Muscle layer of duodenum (tissue), 2 donors: ENCODE measurements at regions not wholly inside any gene's neighbourhood (a gene's known extent, or its start where the extent isn't known, plus 50 kb on each side); places are given as distances from the start of the nearest gene placed in this dataset.

Source experiments
- H3K27ac ChIP-seq: one replicate; pipeline ENCODE4 v1.7.0; 2013; ENCODE audit warnings: mild to moderate bottlenecking, low read length
- H3K27me3 ChIP-seq: one replicate; pipeline ENCODE4 v1.7.0; 2013; ENCODE audit warnings: low read depth, mild to moderate bottlenecking, control low read depth, low read length
- H3K36me3 ChIP-seq, 2 donors: one replicate each; pipeline ENCODE4 v1.7.0; 2013; ENCODE audit warnings: low read length in 2 of 2, control low read depth in 1 of 2, mild to moderate bottlenecking in 1 of 2; ENCODE audit not compliant: insufficient read depth in 2 of 2, control insufficient read depth in 1 of 2
- H3K4me1 ChIP-seq, 2 donors: one replicate each; pipeline ENCODE4 v1.7.0; 2013; ENCODE audit warnings: low read length in 2 of 2, mild to moderate bottlenecking in 2 of 2, control low read depth in 1 of 2, moderate library complexity in 1 of 2; ENCODE audit not compliant: insufficient read depth in 2 of 2, control insufficient read depth in 1 of 2
- H3K4me3 ChIP-seq, 2 donors: one replicate each; pipeline ENCODE4 v1.7.0; 2013; ENCODE audit warnings: low read length in 2 of 2, low read depth in 1 of 2, mild to moderate bottlenecking in 1 of 2
- H3K9me3 ChIP-seq, 2 donors: one replicate each; pipeline ENCODE4 v1.7.0; 2013; ENCODE audit warnings: low read length in 2 of 2, control low read depth in 1 of 2, mild to moderate bottlenecking in 1 of 2; ENCODE audit not compliant: control insufficient read depth in 1 of 2
- donor health status: healthy.

DNA sequence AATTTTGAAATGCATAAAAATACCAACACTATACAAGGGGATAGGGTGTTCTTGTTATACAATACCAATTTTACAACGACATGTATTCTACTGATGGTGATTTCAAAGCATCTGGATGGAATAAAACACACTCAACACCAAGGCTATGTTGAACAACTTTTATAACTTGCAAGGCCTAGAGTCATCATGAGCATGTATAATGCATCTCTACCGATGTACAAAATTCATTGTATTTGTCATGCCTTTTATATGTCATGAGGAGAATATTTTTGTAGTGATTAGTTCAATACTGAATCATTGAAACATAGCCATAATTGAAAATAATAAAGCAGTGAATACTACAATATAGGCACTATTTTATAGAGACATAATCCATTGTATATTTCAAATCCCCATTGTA lies 160.2 kb downstream of the ETV1 start:
- Histone ChIP-seq H3K27me3 (no peaks in the 10 kb centered on the region), H3K9me3 (no peaks in the 10 kb centered on the region), H3K27ac (no peak overlapping the region), H3K36me3 (no peaks in the 10 kb centered on the region), H3K4me1 (peaks cover 0 to 8% of the 10 kb centered on the region in 2 donors), H3K4me3 (no peak overlapping the region)

- Histone ChIP-seq H3K27me3 (no peaks in the 10 kb centered on the region), H3K9me3 (no peaks in the 10 kb centered on the region), H3K27ac (no peak overlapping the region), H3K36me3 (no peaks in the 10 kb centered on the region), H3K4me1 (peaks cover 0 to 8% of the 10 kb centered on the region in 2 donors), H3K4me3 (no peak overlapping the region)
Measured at GRCh38 chr7:13829914-13830900, 159.3 kb downstream of the ETV1 start.

DNA sequence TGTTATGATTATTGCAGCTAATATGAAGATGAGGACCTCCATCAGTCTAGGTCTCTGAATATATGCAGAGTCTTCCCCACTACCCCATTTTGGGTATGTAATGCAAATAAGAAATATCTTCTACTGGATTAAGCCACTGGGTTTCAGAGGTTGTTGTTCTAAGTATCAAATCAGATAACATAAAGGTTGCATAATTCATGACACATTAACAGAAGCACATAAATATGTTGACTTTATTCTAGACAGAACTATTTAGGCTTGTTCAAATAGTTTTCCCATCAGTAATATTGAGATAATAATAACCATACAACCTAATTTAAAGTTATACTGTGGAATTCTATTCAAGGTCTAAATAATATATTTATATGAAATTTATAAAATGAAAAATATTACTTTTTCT lies 157.1 kb downstream of the ETV1 start:
- Histone ChIP-seq H3K27me3 (no peaks in the 10 kb centered on the region), H3K4me1 (peaks cover 0 to 8% of the 10 kb centered on the region in 2 donors), H3K27ac (no peak overlapping the region), H3K4me3 (no peak overlapping the region), H3K9me3 (no peaks in the 10 kb centered on the region), H3K36me3 (no peaks in the 10 kb centered on the region)

DNA sequence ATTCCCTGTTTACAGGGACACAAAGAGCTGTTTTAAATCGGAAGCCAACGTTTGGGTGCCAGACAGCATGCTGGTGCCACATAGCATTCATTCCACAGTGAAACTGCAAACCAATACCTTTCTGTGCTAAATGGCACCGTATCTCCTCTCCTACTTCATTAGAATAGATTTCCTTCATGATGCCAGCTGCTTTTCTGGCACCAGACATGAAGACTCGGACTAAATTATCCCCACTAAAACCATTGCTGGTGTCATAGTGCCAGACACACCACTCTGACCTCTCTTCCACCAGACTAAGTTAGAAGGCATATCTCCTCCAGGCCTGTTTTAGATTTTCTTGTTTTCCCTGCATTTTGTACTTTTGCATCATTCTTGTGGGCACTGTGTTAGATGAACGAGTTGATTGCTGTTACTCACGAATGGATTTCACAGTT lies 155.1 kb downstream of the ETV1 start:
- H3K4me1 ChIP-seq, result peaks cover 0 to 8% of the 10 kb centered on the region in 2 donors
- H3K9me3 ChIP-seq, result no peaks in the 10 kb centered on the region
- H3K27ac ChIP-seq, result no peak overlapping the region
- no peak overlapping the region for H3K4me3 ChIP-seq
- H3K27me3 ChIP-seq, result no peaks in the 10 kb centered on the region
- no peaks in the 10 kb centered on the region for H3K36me3 ChIP-seq

DNA sequence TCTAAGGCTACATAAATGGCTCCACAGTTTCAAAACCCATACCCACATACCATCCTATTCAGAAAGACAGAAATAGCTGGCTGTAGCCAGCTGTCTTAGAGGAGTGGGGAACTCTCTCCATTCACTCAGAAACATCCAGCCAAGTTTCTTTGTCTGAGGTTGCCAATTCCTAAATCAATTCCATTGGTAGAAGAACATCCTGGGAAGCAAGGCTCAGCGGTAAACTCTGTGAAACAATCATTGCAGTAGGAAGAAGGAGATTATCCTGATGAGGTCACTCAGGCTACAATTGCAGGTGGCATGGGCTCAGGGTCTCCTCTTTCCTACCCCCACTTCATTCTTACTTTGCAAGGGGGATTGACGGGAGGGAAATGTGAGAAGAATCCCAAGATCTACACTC lies 154.0 kb downstream of the ETV1 start:
- Histone ChIP-seq H3K36me3 (no peaks in the 10 kb centered on the region), H3K4me3 (no peak overlapping the region), H3K27ac (no peak overlapping the region), H3K4me1 (no peaks in the 10 kb centered on the region), H3K27me3 (no peaks in the 10 kb centered on the region), H3K9me3 (no peaks in the 10 kb centered on the region)

DNA sequence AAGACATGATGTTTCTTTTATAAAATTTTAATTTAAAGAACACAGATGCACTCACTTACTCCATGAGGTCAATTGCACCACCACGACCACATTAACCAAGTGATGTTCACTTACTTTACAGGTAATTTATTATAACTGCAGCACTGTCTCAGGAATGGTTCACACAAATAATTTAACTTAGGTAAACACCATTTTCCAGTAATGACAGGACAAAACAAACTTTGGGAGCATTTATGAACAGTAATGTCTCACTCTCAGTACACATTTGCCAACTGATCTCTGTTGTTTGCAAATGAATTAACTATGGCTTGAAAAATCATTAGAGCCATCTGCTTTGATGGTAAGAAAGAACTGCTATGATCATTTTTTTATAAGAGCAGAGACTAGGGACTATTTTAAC lies 150.4 kb downstream of the ETV1 start:
- Histone ChIP-seq H3K4me3 (no peak overlapping the region), H3K27ac (no peak overlapping the region), H3K27me3 (no peaks in the 10 kb centered on the region), H3K36me3 (no peaks in the 10 kb centered on the region), H3K4me1 (no peaks in the 10 kb centered on the region), H3K9me3 (no peaks in the 10 kb centered on the region)
